K562 (cell line): ENCODE measurements at regions not wholly inside any gene's neighbourhood (a gene's known extent, or its start where the extent isn't known, plus 50 kb on each side); places are given as distances from the start of the nearest gene placed in this dataset.

Experiments used
- ATAC-seq: fragments of 200-7000 bp; cut with Tn5 transposase; 3 replicates; pipeline ENCODE4 v1.9.1; 2020; ENCODE audit warnings: moderate library complexity
- BruUV-seq: library from RNA; stranded (reverse); fragments of 400-500 nt; replicated peaks from 2 replicates; lab custom pipeline; 2021; lab: Mats Ljungman, UMichigan
- CTCF ChIA-PET: fragments of 300-600 bp; formaldehyde crosslinking; extraction: SDS; loops from one replicate; lab custom pipeline; 2021; ENCODE audit warnings: low intra/inter-chr PET ratio; lab: Yijun Ruan, JAX
- POLR2A ChIA-PET: fragments of 300-600, 350-650 bp; sonication (Branson Sonifier 250); formaldehyde crosslinking; extraction: SDS; loops from one replicate; lab custom pipeline; 2021; ENCODE audit warnings: antibody characterized with exemption, inconsistent platforms; lab: Yijun Ruan, JAX
- DNase-seq, 4 experiments: peaks; one replicate each; pipeline versions ENCODE4 v3.0.0 to v3.0.0-alpha.2; 2011 to 2018; ENCODE audit warnings: low spot score in 3 of 4, mixed read lengths in 3 of 4; ENCODE audit errors: extremely low read depth in 1 of 4
- FAIRE-seq: peaks from 2 replicates; lab custom pipeline; 2011; peaks lifted over from hg19 to GRCh38; lab: Jason Lieb, UNC
- H2AFZ ChIP-seq: 2 replicates; pipeline ENCODE4 v1.6.0; 2011; ENCODE audit warnings: low read depth, low read length, control low read depth, inconsistent platforms
- H3K27ac ChIP-seq: fragments of 200-600 bp; 3 replicates; pipeline ENCODE4 v1.8.0; 2011; ENCODE audit warnings: low read depth, mild to moderate bottlenecking, control low read depth, inconsistent platforms, low read length, moderate library complexity, mixed read lengths; ENCODE audit errors: extremely low read depth
- H3K27me3 ChIP-seq, 2 experiments: fragments of 300-600 bp in 1 of 2; 2 replicates in 1 of 2; 3 replicates in 1 of 2; pipeline versions ENCODE4 v1.6.0 to v1.8.0; 2011; ENCODE audit warnings: inconsistent platforms in 2 of 2, low read length in 2 of 2, mild to moderate bottlenecking in 1 of 2, mixed read lengths in 1 of 2, moderate library complexity in 1 of 2; ENCODE audit not compliant: control insufficient read depth in 2 of 2, insufficient read depth in 2 of 2
- H3K36me3 ChIP-seq: fragments of 300-600 bp; 3 replicates; pipeline ENCODE4 v1.8.0; 2011; ENCODE audit warnings: mild to moderate bottlenecking, low read length, inconsistent platforms; ENCODE audit not compliant: control insufficient read depth, insufficient read depth
- H3K4me1 ChIP-seq, 2 experiments: fragments of 200-600 bp in 1 of 2; replicated peaks in 1 of 2; 2 replicates in 1 of 2; 3 replicates in 1 of 2; pipeline versions ENCODE4 v1.5.1 to v1.8.0; 2011; ENCODE audit warnings: inconsistent platforms in 2 of 2, low read length in 2 of 2, mild to moderate bottlenecking in 1 of 2, mixed read lengths in 1 of 2, moderate library complexity in 1 of 2; ENCODE audit not compliant: control insufficient read depth in 2 of 2, insufficient read depth in 2 of 2
- H3K4me2 ChIP-seq: 2 replicates; pipeline ENCODE4 v1.6.1; 2011; ENCODE audit warnings: low read length, control low read depth, inconsistent platforms, mixed read lengths; ENCODE audit not compliant: insufficient read depth
- H3K4me3 ChIP-seq: fragments of 200-600 bp; sonication (generic), shearing (Covaris generic); 2 replicates; pipeline ENCODE4 v1.5.1; 2016; ENCODE audit warnings: control low read depth, inconsistent platforms
- H3K79me2 ChIP-seq: fragments of 200-600 bp; 3 replicates; pipeline ENCODE4 v1.8.0; 2011; ENCODE audit warnings: low read length, inconsistent platforms; ENCODE audit not compliant: control insufficient read depth, insufficient read depth
- H3K9ac ChIP-seq, 2 experiments: 2 replicates each; pipeline versions ENCODE4 v1.6.0 to v1.6.1; 2011; ENCODE audit warnings: low read depth in 2 of 2, low read length in 2 of 2, control low read depth in 1 of 2, inconsistent platforms in 1 of 2, mild to moderate bottlenecking in 1 of 2, mixed read lengths in 1 of 2; ENCODE audit not compliant: insufficient read depth in 1 of 2
- H3K9me1 ChIP-seq: one replicate; pipeline ENCODE4 v1.6.0; 2011; ENCODE audit warnings: inconsistent platforms, mild to moderate bottlenecking, low read length, moderate library complexity; ENCODE audit not compliant: control insufficient read depth, insufficient read depth
- H3K9me3 ChIP-seq: replicated peaks from 2 replicates; pipeline ENCODE4 v1.5.1; 2011; ENCODE audit warnings: low read depth, low read length, inconsistent platforms; ENCODE audit not compliant: control insufficient read depth, insufficient read depth
- H4K20me1 ChIP-seq: replicated peaks from 2 replicates; pipeline ENCODE4 v1.6.1; 2011; ENCODE audit warnings: low read length, inconsistent platforms, mixed read lengths; ENCODE audit not compliant: control insufficient read depth, insufficient read depth
- AFF4 ChIP-seq: sonication (generic); formaldehyde crosslinking; IDR thresholded peaks from 2 replicates; pipeline ENCODE4 v1.8.0; 2023; ENCODE audit warnings: mild to moderate bottlenecking, missing genetic modification reagents
- ARID4B ChIP-seq: sonication (generic); formaldehyde crosslinking; IDR thresholded peaks from 2 replicates; pipeline ENCODE4 v1.8.0; 2022; ENCODE audit warnings: mild to moderate bottlenecking, missing genetic modification reagents
- CBFA2T3 ChIP-seq: fragments of 450-650 bp; IDR thresholded peaks from 2 replicates; pipeline ENCODE4 v1.6.1; 2017
- HDAC6 ChIP-seq: IDR thresholded peaks from 2 replicates; pipeline ENCODE4 v1.6.1; 2012; ENCODE audit warnings: low read depth, mild to moderate bottlenecking, control low read depth, inconsistent platforms, low read length, moderate library complexity
- HNRNPLL ChIP-seq: fragments of 200-400 bp; formaldehyde crosslinking; IDR thresholded peaks from 2 replicates; pipeline ENCODE4 v1.6.1; 2017; ENCODE audit warnings: low read length, low read depth, mild to moderate bottlenecking; ENCODE audit not compliant: poor library complexity, severe bottlenecking
- KDM1A ChIP-seq, 2 experiments: fragments of 450-650 bp; IDR thresholded peaks; 2 replicates each; pipeline ENCODE4 v1.6.1; 2016; ENCODE audit warnings: mild to moderate bottlenecking in 2 of 2
- SIN3B ChIP-seq: fragments of 450-650 bp; IDR thresholded peaks from 2 replicates; pipeline ENCODE4 v1.6.1; 2017; ENCODE audit warnings: low read depth, mild to moderate bottlenecking, moderate library complexity
- ZNF695 ChIP-seq: fragments of 450-650 bp; formaldehyde crosslinking; IDR thresholded peaks from 2 replicates; pipeline ENCODE4 v1.4.0; 2020; ENCODE audit warnings: mild to moderate bottlenecking, moderate library complexity
- WGBS: fragments of 100-300 bp; shearing (Covaris generic); methylation state at CpG from one replicate; pipeline ENCODE4 v1.1.6; 2016; ENCODE audit warnings: low coverage, mixed read lengths; ENCODE audit not compliant: insufficient coverage; ENCODE audit errors: missing lambda C conversion rate; 5-methylcytosine and 5-hydroxymethylcytosine counted together
- in situ Hi-C: fragments of 300-500 bp; cut with MboI; formaldehyde crosslinking; loops from 4 replicates; pipeline ENCODE4 v1.15.0; 2018; ENCODE audit warnings: inconsistent platforms, mixed read lengths
- intact Hi-C: fragments of 100-400 bp; cut with micrococcal nuclease; formaldehyde crosslinking; loops from 2 replicates; pipeline ENCODE4 v1.14.2; 2022

GRCh38 chr5:20619591-20619990 lies 631.6 kb upstream of the CDH18 start:
- Histone ChIP-seq H3K27me3 (no peaks in the 10 kb centered on the region), H3K4me3 (no peak overlapping the region), H3K36me3 (no peaks in the 10 kb centered on the region), H2AFZ (no peak overlapping the region), H3K9me1 (no peaks in the 10 kb centered on the region), H3K4me1 (no peaks in the 10 kb centered on the region), H3K4me2 (no peak overlapping the region), H3K79me2 (no peaks in the 10 kb centered on the region; the same call in 2 of the 3 replicates), H3K9me3 (no peaks in the 10 kb centered on the region), H3K27ac (no peak overlapping the region), H4K20me1 (no peaks in the 10 kb centered on the region), H3K9ac (no peak overlapping the region)
- no peak for DNase-seq
- TF ChIP-seq AFF4 (CRISPR knock-in tag) (no peak), HNRNPLL (no peak), KDM1A (IDR thresholded peaks at IDR 0.05) (no peak), HDAC6 (no peak), ZNF695 (CRISPR knock-in tag) (no peak), SIN3B (no peak), CBFA2T3 (no peak), ARID4B (CRISPR knock-in tag) (no peak)
- POLR2A ChIA-PET = no interaction called here
- CTCF ChIA-PET = no interaction called here
- WGBS = 0% methylated on average over 3 of the region's 3 CpGs
- no TSS peak for BruUV-seq
- in situ Hi-C loops (no loop called here), intact Hi-C loops (no loop called here)
- no peak for FAIRE-seq
- ATAC-seq = no peak
